Breast epithelium (tissue), 4 donors: ENCODE measurements at regions not wholly inside any gene's neighbourhood (a gene's known extent, or its start where the extent isn't known, plus 50 kb on each side); places are given as distances from the start of the nearest gene placed in this dataset.

Experiments
- DNase-seq, 2 donors: peaks; one replicate each; pipeline ENCODE4 v3.0.0-alpha.2; 2019; ENCODE audit warnings: low spot score in 2 of 2
- H3K27ac ChIP-seq, 2 donors: fragments of 200-600 bp; sonication (generic) in 1 of 2; one replicate each; pipeline ENCODE4 v1.5.1; 2016 to 2019; ENCODE audit warnings: mild to moderate bottlenecking in 1 of 2
- H3K27me3 ChIP-seq, 2 donors: fragments of 200-600 bp; sonication (generic) in 1 of 2; one replicate each; pipeline versions ENCODE4 v1.5.1 to v1.6.0; 2017 to 2019; ENCODE audit warnings: control low read depth in 1 of 2, mild to moderate bottlenecking in 1 of 2
- H3K36me3 ChIP-seq: fragments of 200-600 bp; one replicate; pipeline ENCODE4 v1.5.1; 2019
- H3K4me1 ChIP-seq, 2 donors: fragments of 200-600 bp; sonication (generic); one replicate each; pipeline ENCODE4 v1.5.1; 2016 to 2019; ENCODE audit warnings: control low read depth in 1 of 2
- H3K4me3 ChIP-seq, 3 donors: fragments of 200-600 bp; sonication (generic); 1 replicate in 2 of 3; 2 replicates in 1 of 3; pipeline ENCODE4 v1.5.1; 2016 to 2019; ENCODE audit warnings: mild to moderate bottlenecking in 3 of 3, moderate library complexity in 2 of 3
- H3K9me3 ChIP-seq, 2 donors: fragments of 200-600 bp; sonication (generic) in 1 of 2; one replicate each; pipeline ENCODE4 v1.5.1; 2016 to 2019; ENCODE audit warnings: control low read depth in 1 of 2
- CTCF ChIP-seq, 3 donors: fragments of 450-650 bp; IDR thresholded peaks; one replicate each; pipeline ENCODE4 v1.5.1; 2016 to 2017; ENCODE audit warnings: antibody characterized with exemption in 3 of 3, mild to moderate bottlenecking in 3 of 3, moderate library complexity in 3 of 3
- POLR2A ChIP-seq: fragments of 450-650 bp; IDR thresholded peaks from one replicate; pipeline ENCODE4 v1.6.1; 2016; ENCODE audit warnings: antibody characterized with exemption, mild to moderate bottlenecking, moderate library complexity
- POLR2AphosphoS5 ChIP-seq, 3 donors: sonication (generic); formaldehyde crosslinking; IDR thresholded peaks; one replicate each; pipeline ENCODE4 v1.6.1; 2017; ENCODE audit warnings: antibody characterized with exemption in 3 of 3
- intact Hi-C: fragments of 100-400 bp; cut with DNase I; formaldehyde crosslinking; loops from one replicate; pipeline ENCODE4 v1.15.1; 2023; ENCODE audit warnings: low total_unique reads

GRCh38 chr2:16250056-16250425 is 309.7 kb downstream of the MYCN start:
- TF ChIP-seq POLR2AphosphoS5 (IDR thresholded peaks at IDR 0.05) = no peak
- TF ChIP-seq POLR2A = no peak
- no peak for TF ChIP-seq CTCF (IDR thresholded peaks at IDR 0.05)
- intact Hi-C loops = no loop called here
- H3K27ac ChIP-seq = no peak overlapping the region
- H3K36me3 ChIP-seq = no peaks in the 10 kb centered on the region
- no peaks in the 10 kb centered on the region for H3K4me1 ChIP-seq
- no peak for DNase-seq
- H3K9me3 ChIP-seq = no peaks in the 10 kb centered on the region
- peaks cover 0 to 33% of the 10 kb centered on the region in 2 donors for H3K27me3 ChIP-seq
- no peak overlapping the region for H3K4me3 ChIP-seq

DNA sequence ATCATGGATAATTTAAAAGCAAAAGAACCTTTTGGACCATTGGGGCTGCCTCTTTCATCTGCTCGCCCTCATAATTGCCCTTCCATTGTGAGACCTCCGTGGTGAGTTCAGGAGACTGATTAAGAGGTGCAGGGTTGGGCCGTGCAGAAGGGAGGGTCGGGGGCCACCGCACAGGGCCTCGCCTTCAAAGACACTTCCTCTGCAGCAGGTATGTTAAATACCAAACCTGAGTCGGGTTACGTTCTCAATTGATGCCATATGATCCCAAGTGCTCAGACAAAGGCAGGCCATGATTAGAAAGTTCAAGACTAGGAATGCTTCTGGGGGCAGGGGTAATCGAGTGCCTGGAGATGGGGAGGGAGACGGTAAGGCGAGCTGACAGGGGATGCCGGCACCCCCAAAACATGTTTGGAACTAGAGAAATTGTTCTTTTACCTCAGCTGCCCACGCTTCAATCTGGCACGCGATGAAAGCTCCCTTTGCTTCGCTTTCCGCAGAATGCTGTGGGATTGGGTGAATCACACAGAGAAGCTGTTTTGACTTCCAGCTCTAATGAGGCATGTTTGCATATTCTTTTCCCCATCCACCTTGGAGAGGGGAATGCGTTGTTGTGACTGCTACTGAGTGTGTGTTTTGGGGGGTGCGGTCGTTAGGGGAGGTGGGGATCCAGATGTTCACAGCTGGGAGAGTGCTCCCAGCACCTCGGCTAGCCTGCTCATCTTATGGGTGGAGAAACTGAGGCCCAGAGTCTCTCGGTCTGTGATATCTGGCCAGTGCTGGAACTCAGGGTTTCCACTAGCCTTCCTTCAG is 309.1 kb downstream of the MYCN start:
- Histone ChIP-seq H3K9me3 (no peaks in the 10 kb centered on the region), H3K4me1 (no peaks in the 10 kb centered on the region), H3K36me3 (no peaks in the 10 kb centered on the region), H3K27ac (no peak overlapping the region), H3K27me3 (peaks cover 0 to 33% of the 10 kb centered on the region in 2 donors), H3K4me3 (no peak overlapping the region)
- intact Hi-C loops = no loop called here
- DNase-seq = no peak
- no peak for TF ChIP-seq POLR2A
- TF ChIP-seq CTCF (IDR thresholded peaks at IDR 0.05) = no peak
- TF ChIP-seq POLR2AphosphoS5 (IDR thresholded peaks at IDR 0.05) = no peak

- TF ChIP-seq POLR2AphosphoS5 (IDR thresholded peaks at IDR 0.05) = no peak
- TF ChIP-seq POLR2A = no peak
- Histone ChIP-seq H3K4me1 (no peaks in the 10 kb centered on the region), H3K27me3 (peaks cover 0 to 33% of the 10 kb centered on the region in 2 donors), H3K27ac (no peak overlapping the region), H3K4me3 (no peak overlapping the region), H3K36me3 (no peaks in the 10 kb centered on the region), H3K9me3 (no peaks in the 10 kb centered on the region)
- intact Hi-C loops = no loop called here
- no peak for DNase-seq
These were observed 308.3 kb downstream of the MYCN start for GRCh38 chr2:16248571-16249105.

- DNase-seq = no peak
- TF ChIP-seq POLR2A (no peak), CTCF (IDR thresholded peaks at IDR 0.05) (no peak), POLR2AphosphoS5 (IDR thresholded peaks at IDR 0.05) (no peak)
- Histone ChIP-seq H3K9me3 (no peaks in the 10 kb centered on the region), H3K4me3 (no peak overlapping the region), H3K4me1 (no peaks in the 10 kb centered on the region), H3K27me3 (peaks cover 0 to 24% of the 10 kb centered on the region in 2 donors), H3K36me3 (no peaks in the 10 kb centered on the region), H3K27ac (no peak overlapping the region)
- intact Hi-C loops = no loop called here
These were observed 307.2 kb downstream of the MYCN start for GRCh38 chr2:16247326-16248122.

- TF ChIP-seq POLR2A (no peak), POLR2AphosphoS5 (IDR thresholded peaks at IDR 0.05) (no peak), CTCF (IDR thresholded peaks at IDR 0.05) (no peak)
- Histone ChIP-seq H3K36me3 (no peaks in the 10 kb centered on the region), H3K27ac (no peak overlapping the region), H3K4me1 (no peaks in the 10 kb centered on the region), H3K9me3 (no peaks in the 10 kb centered on the region), H3K27me3 (peaks cover 0 to 18% of the 10 kb centered on the region in 2 donors), H3K4me3 (no peak overlapping the region)
- DNase-seq = no peak
- intact Hi-C loops = no loop called here
These were observed 306.6 kb downstream of the MYCN start for GRCh38 chr2:16246911-16247310.
